T-helper 1 cell (primary cell): ENCODE measurements at regions not wholly inside any gene's neighbourhood (a gene's known extent, or its start where the extent isn't known, plus 50 kb on each side); places are given as distances from the start of the nearest gene placed in this dataset.
"Not testable (repeated sequence)": the region's sequence is repeated elsewhere in the genome, so short reads cannot be mapped to it uniquely, and the experiment has no call there.

Experiments
- DNase-seq, 5 donors: peaks; one replicate each; pipeline ENCODE4 v3.0.0-alpha.2; 2012 to 2020

- DNase-seq: peak in 3 of 5 donors; percentile 19 to 65 (median 37)
Observed at GRCh38 chr7:3094701-3095445, 51.2 kb upstream of the CARD11 start.

GRCh38 chr7:3097734-3098133, 54.1 kb upstream of the CARD11 start:
- DNase-seq: no peak

GRCh38 chr7:3102159-3102558, 58.5 kb upstream of the CARD11 start:
- no peak for DNase-seq

- DNase-seq: peak in 1 of 5 donors; percentile 33
Observed at GRCh38 chr7:3103614-3104398, 60.1 kb upstream of the CARD11 start.

GRCh38 chr7:3105856-3106255, 62.2 kb upstream of the CARD11 start:
- DNase-seq: no peak

- peak in 1 of 5 donors; percentile 88 for DNase-seq
Observed at GRCh38 chr7:3106361-3106826, 62.7 kb upstream of the CARD11 start.

GRCh38 chr7:3107228-3107763, 63.6 kb upstream of the CARD11 start:
- DNase-seq: no peak

GRCh38 chr7:3107889-3108570, 64.4 kb upstream of the CARD11 start:
- peak in 1 of 5 donors; percentile 52 for DNase-seq

GRCh38 chr7:3109311-3109915, 65.7 kb upstream of the CARD11 start:
- DNase-seq: no peak

- peak in 1 of 5 donors; percentile 84 for DNase-seq
Observed at GRCh38 chr7:3112479-3113134, 68.9 kb upstream of the CARD11 start.

GRCh38 chr7:3114917-3115316, 71.2 kb upstream of the CARD11 start:
- no peak for DNase-seq

- DNase-seq: no peak
Observed at GRCh38 chr7:3117081-3117480, 73.4 kb upstream of the CARD11 start.

GRCh38 chr7:3117488-3118231, 74.0 kb upstream of the CARD11 start:
- DNase-seq: no peak

GRCh38 chr7:3119352-3119927, 75.8 kb upstream of the CARD11 start:
- DNase-seq: not testable (repeated sequence)

- no peak for DNase-seq
Observed at GRCh38 chr7:3119963-3120362, 76.3 kb upstream of the CARD11 start.

GRCh38 chr7:3120513-3120912, 76.8 kb upstream of the CARD11 start:
- DNase-seq: peak in 1 of 5 donors; percentile 67

- no peak for DNase-seq
Observed at GRCh38 chr7:3128857-3129490, 85.3 kb upstream of the CARD11 start.

- no peak for DNase-seq
Observed at GRCh38 chr7:3133811-3134385, 90.2 kb upstream of the CARD11 start.

GRCh38 chr7:3134745-3135144, 91.1 kb upstream of the CARD11 start:
- DNase-seq: no peak

- no peak for DNase-seq
Observed at GRCh38 chr7:3135626-3136025, 92.0 kb upstream of the CARD11 start.
